Heart left ventricle (tissue), 13 donors: ENCODE measurements at regions not wholly inside any gene's neighbourhood (a gene's known extent, or its start where the extent isn't known, plus 50 kb on each side); places are given as distances from the start of the nearest gene placed in this dataset.

Experiments
- POLR2A ChIP-seq, 2 donors: fragments of 450-650 bp; IDR thresholded peaks; one replicate each; pipeline ENCODE4 v1.6.1; 2017; ENCODE audit warnings: antibody characterized with exemption in 2 of 2, mild to moderate bottlenecking in 2 of 2, moderate library complexity in 2 of 2
- TF ChIP-seq, protein P1 (sequence below), 12 donors: fragments of 200-600 bp; sonication (generic) in 4 of 12; IDR thresholded peaks; one replicate each; pipeline versions ENCODE4 v1.5.0 to v1.8.0; 2018 to 2022; ENCODE audit warnings: antibody characterized with exemption in 12 of 12, mild to moderate bottlenecking in 5 of 12
- donor health status: ischemic (EF 13 %, LVEDD 7.1; RV severe dilation, severe dysfunction).
- donor health status: DM: no; HTN: yes; CAD: no.
- donor health status: DM: no; HTN: no; CAD: no.
- donor health status: ischemic (EF 25% LVEDD 6.9; RV normal size, moderate dysfunction).
- donor health status: ischemic (EF 25% LVEDD 5.7; RV mildly dilated, moderate dysfunction).
- donor health status: ischemic (EF 35%, LVEDD 5.7; RV mildly dilated, moderate dysfunction).
- donor health status: nonischemic (EF 11% LVEDD 7.7; RV severe dilation, severe dysfunction).
- donor health status: DM: yes; HTN: yes; CAD: no.
- donor health status: PGD.
- donor health status: ischemic (EF 29% LVEDD 5.4; RV normal size, mild dysfunction).
- donor health status: nonischemic (EF 23%, LVEDD 6.1; RV moderate dilation, normal function).

DNA sequence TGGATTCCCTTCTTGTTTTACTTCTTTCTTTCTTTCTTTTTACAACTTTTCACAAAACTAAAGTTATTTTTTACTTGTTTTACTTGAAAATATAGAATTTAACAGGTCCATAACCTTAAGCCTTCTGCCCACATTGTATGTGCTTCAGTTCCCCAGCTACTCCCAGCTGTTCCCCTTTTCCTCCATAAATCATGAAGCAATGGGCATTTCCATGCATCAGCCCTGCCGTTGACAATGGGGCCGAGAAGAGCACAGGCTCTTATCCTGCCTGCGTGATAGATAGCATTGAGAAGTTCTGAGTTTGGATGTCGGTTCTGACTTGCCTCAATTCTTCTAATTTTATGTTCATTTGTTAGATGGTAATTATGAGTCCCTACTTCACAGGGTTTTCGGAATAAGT lies 583.8 kb downstream of the CDH26 start:
- TF ChIP-seq, protein P1, sequence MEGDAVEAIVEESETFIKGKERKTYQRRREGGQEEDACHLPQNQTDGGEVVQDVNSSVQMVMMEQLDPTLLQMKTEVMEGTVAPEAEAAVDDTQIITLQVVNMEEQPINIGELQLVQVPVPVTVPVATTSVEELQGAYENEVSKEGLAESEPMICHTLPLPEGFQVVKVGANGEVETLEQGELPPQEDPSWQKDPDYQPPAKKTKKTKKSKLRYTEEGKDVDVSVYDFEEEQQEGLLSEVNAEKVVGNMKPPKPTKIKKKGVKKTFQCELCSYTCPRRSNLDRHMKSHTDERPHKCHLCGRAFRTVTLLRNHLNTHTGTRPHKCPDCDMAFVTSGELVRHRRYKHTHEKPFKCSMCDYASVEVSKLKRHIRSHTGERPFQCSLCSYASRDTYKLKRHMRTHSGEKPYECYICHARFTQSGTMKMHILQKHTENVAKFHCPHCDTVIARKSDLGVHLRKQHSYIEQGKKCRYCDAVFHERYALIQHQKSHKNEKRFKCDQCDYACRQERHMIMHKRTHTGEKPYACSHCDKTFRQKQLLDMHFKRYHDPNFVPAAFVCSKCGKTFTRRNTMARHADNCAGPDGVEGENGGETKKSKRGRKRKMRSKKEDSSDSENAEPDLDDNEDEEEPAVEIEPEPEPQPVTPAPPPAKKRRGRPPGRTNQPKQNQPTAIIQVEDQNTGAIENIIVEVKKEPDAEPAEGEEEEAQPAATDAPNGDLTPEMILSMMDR (IDR thresholded peaks at IDR 0.05), result no peak
- TF ChIP-seq POLR2A (IDR thresholded peaks at IDR 0.05), result no peak
